ENCODE measurements at regions not wholly inside any gene's neighbourhood (a gene's known extent, or its start where the extent isn't known, plus 50 kb on each side); places are given as distances from the start of the nearest gene placed in this dataset.

- H3K79me1 ChIP-seq (ENCODE audit: low read depth in 1 of 2, low read length in 2 of 2), result no peaks in the 10 kb centered on the region
- H3K27ac ChIP-seq (ENCODE audit: insufficient read depth, low read length), result no peak overlapping the region
- CTCF ChIA-PET, result no interaction called here
- no CpG with 5 or more reads among the region's 3 CpGs for WGBS, 2 experiments (ENCODE audit: extremely low coverage in 2 of 2, insufficient read length in 1 of 2)
- no peaks in the 10 kb centered on the region for H3K36me3 ChIP-seq (ENCODE audit: control insufficient read depth, insufficient read depth, low read length)
- 0 out of 2 replicates have a peak, but pooled peaks cover 2% of the 10 kb centered on the region for H3K9me3 ChIP-seq (ENCODE audit: control insufficient read depth, insufficient read depth, low read length)
- no peak overlapping the region for H3K4ac ChIP-seq (ENCODE audit: low read depth, low read length)
- no peak overlapping the region for H2BK20ac ChIP-seq (ENCODE audit: low read depth, low read length)
- H3K18ac ChIP-seq (ENCODE audit: low read depth, low read length), result no peak overlapping the region
- TF ChIP-seq CEBPB (IDR thresholded peaks at IDR 0.05; ENCODE audit: low read depth, low read length), result no peak
- TF ChIP-seq CHD1 (IDR thresholded peaks at IDR 0.05; ENCODE audit: low read depth, low read length), result no peak
- no peak for TF ChIP-seq RFX5 (IDR thresholded peaks at IDR 0.05; ENCODE audit: low read depth, low read length)
- TF ChIP-seq NFE2L2 (IDR thresholded peaks at IDR 0.05; ENCODE audit: low read depth, low read length), result no peak
- no peak for TF ChIP-seq RAD21 (IDR thresholded peaks at IDR 0.05; ENCODE audit: low read length)
- TF ChIP-seq RCOR1 (IDR thresholded peaks at IDR 0.05; ENCODE audit: insufficient replicate concordance, low read length), result no peak
- TF ChIP-seq USF2 (IDR thresholded peaks at IDR 0.05; ENCODE audit: low read depth, low read length), result no peak
- no peak for TF ChIP-seq SMC3 (IDR thresholded peaks at IDR 0.05; ENCODE audit: low read depth, low read length)
- TF ChIP-seq, protein P1, sequence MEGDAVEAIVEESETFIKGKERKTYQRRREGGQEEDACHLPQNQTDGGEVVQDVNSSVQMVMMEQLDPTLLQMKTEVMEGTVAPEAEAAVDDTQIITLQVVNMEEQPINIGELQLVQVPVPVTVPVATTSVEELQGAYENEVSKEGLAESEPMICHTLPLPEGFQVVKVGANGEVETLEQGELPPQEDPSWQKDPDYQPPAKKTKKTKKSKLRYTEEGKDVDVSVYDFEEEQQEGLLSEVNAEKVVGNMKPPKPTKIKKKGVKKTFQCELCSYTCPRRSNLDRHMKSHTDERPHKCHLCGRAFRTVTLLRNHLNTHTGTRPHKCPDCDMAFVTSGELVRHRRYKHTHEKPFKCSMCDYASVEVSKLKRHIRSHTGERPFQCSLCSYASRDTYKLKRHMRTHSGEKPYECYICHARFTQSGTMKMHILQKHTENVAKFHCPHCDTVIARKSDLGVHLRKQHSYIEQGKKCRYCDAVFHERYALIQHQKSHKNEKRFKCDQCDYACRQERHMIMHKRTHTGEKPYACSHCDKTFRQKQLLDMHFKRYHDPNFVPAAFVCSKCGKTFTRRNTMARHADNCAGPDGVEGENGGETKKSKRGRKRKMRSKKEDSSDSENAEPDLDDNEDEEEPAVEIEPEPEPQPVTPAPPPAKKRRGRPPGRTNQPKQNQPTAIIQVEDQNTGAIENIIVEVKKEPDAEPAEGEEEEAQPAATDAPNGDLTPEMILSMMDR (conservative IDR thresholded peaks at IDR 0.05; ENCODE audit: low read depth, low read length), result no peak
- TF ChIP-seq BHLHE40 (IDR thresholded peaks at IDR 0.05; ENCODE audit: low read depth, low read length), result no peak
- TF ChIP-seq, protein P2, sequence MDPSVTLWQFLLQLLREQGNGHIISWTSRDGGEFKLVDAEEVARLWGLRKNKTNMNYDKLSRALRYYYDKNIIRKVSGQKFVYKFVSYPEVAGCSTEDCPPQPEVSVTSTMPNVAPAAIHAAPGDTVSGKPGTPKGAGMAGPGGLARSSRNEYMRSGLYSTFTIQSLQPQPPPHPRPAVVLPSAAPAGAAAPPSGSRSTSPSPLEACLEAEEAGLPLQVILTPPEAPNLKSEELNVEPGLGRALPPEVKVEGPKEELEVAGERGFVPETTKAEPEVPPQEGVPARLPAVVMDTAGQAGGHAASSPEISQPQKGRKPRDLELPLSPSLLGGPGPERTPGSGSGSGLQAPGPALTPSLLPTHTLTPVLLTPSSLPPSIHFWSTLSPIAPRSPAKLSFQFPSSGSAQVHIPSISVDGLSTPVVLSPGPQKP (IDR thresholded peaks at IDR 0.05; ENCODE audit: borderline replicate concordance, low read depth, low read length), result no peak
- TF ChIP-seq POLR2A (IDR thresholded peaks at IDR 0.05; ENCODE audit: low read depth, low read length), result no peak
- TF ChIP-seq FOS (IDR thresholded peaks at IDR 0.05; ENCODE audit: low read depth, low read length), result no peak
- no peak for TF ChIP-seq MXI1 (IDR thresholded peaks at IDR 0.05; ENCODE audit: borderline replicate concordance, low read depth, low read length)
- H2AK9ac ChIP-seq (replicated peaks; ENCODE audit: low read depth, low read length, poor library complexity), result no peak overlapping the region
- ATAC-seq (ENCODE audit: low read depth) (no peak), DNase-seq (no peak)
- no TSS peak for BruUV-seq (replicated peaks)
- no peak overlapping the region for H2AFZ ChIP-seq (replicated peaks; ENCODE audit: low read length, poor library complexity)
- H3K4me2 ChIP-seq (ENCODE audit: low read depth, low read length), result no peak overlapping the region
- POLR2A ChIA-PET (ENCODE audit: unreplicated experiment), result no interaction called here
- no peak overlapping the region for H3K14ac ChIP-seq (replicated peaks; ENCODE audit: low read depth, low read length)
- H4K20me1 ChIP-seq (ENCODE audit: insufficient read depth, low read length), result no peaks in the 10 kb centered on the region
- H4K5ac ChIP-seq (ENCODE audit: low read depth, low read length), result no peak overlapping the region
- H3K4me3 ChIP-seq (ENCODE audit: insufficient read depth, low read depth, low read length), result no peak overlapping the region
- no peaks in the 10 kb centered on the region for H3K4me1 ChIP-seq (ENCODE audit: control insufficient read depth, insufficient read depth, low read length)
- H3K27me3 ChIP-seq (ENCODE audit: control insufficient read depth, insufficient read depth, low read length), result no peaks in the 10 kb centered on the region
- no peak overlapping the region for H2BK5ac ChIP-seq (ENCODE audit: low read depth, low read length, poor library complexity, severe bottlenecking)
- H2BK15ac ChIP-seq (ENCODE audit: low read depth, low read length), result no peak overlapping the region
- H2AK5ac ChIP-seq (ENCODE audit: low read depth, low read length), result no peak overlapping the region
- no peak overlapping the region for H4K8ac ChIP-seq (ENCODE audit: low read depth in 2 of 2, low read length in 2 of 2)
- no peak overlapping the region for H3K9ac ChIP-seq (ENCODE audit: low read depth, low read length)
- intact Hi-C loops (cut with micrococcal nuclease), result no loop called here
- H3K56ac ChIP-seq (ENCODE audit: extremely low read depth, insufficient read depth, low read length), result no peak overlapping the region
- no peak overlapping the region for H3K23ac ChIP-seq (ENCODE audit: low read depth, low read length)
- H3K9me1 ChIP-seq (ENCODE audit: insufficient read depth, low read length), result no peaks in the 10 kb centered on the region
- in situ Hi-C loops (cut with MboI; ENCODE audit: low sequenced_read_pairs), result no loop called here
- dilution Hi-C loops (cut with HindIII; ENCODE audit: low sequenced_read_pairs, unreplicated experiment), result no loop called here
- H2BK120ac ChIP-seq (ENCODE audit: low read depth, low read length), result no peak overlapping the region
- H4K91ac ChIP-seq (ENCODE audit: insufficient read depth, low read depth, low read length), result no peak overlapping the region
These were observed 812.0 kb downstream of the CDH18 start for GRCh38 chr5:19175776-19176570.

Measured in IMR-90 (cell line).